Right lobe of liver (tissue), 6 donors: ENCODE measurements at regions not wholly inside any gene's neighbourhood (a gene's known extent, or its start where the extent isn't known, plus 50 kb on each side); places are given as distances from the start of the nearest gene placed in this dataset.

Experiments
- ATAC-seq, 4 donors: fragments of 200-7000 bp; cut with Tn5 transposase; one replicate each; pipeline ENCODE4 v1.9.1; 2020; ENCODE audit warnings: mild to moderate bottlenecking in 4 of 4, moderate library complexity in 4 of 4
- DNase-seq, 3 donors: peaks; one replicate each; pipeline ENCODE4 v3.0.0-alpha.2; 2020
- H3K27ac ChIP-seq, 3 donors: fragments of 200-600 bp; one replicate each; pipeline ENCODE4 v1.8.0; 2022
- H3K27me3 ChIP-seq, 2 donors: fragments of 200-600 bp; one replicate each; pipeline ENCODE4 v1.8.0; 2022
- H3K36me3 ChIP-seq, 4 donors: fragments of 200-600 bp; sonication (generic) in 1 of 4; one replicate each; pipeline versions ENCODE4 v1.5.1 to v1.8.0; 2017 to 2022; ENCODE audit warnings: control low read depth in 1 of 4
- H3K4me1 ChIP-seq, 4 donors: fragments of 200-600 bp; sonication (generic) in 1 of 4; one replicate each; pipeline versions ENCODE4 v1.5.1 to v1.8.0; 2017 to 2022; ENCODE audit warnings: control low read depth in 1 of 4
- H3K4me3 ChIP-seq, 3 donors: fragments of 200-600 bp; one replicate each; pipeline ENCODE4 v1.8.0; 2022
- H3K9me3 ChIP-seq, 4 donors: fragments of 200-600 bp; sonication (generic) in 1 of 4; one replicate each; pipeline versions ENCODE4 v1.5.1 to v1.8.0; 2017 to 2022; ENCODE audit warnings: control low read depth in 1 of 4
- POLR2A ChIP-seq: fragments of 450-650 bp; IDR thresholded peaks from one replicate; pipeline ENCODE4 v1.6.1; 2017; ENCODE audit warnings: antibody characterized with exemption, mild to moderate bottlenecking
- whole genome bisulfite sequencing: methylation state at CpG from one replicate; pipeline ENCODE4 v1.1.6; 2018; ENCODE audit warnings: low coverage, low lambda C conversion rate; ENCODE audit not compliant: insufficient coverage; ENCODE audit errors: missing lambda C conversion rate; 5-methylcytosine and 5-hydroxymethylcytosine counted together
- intact Hi-C, 2 donors: fragments of 100-400 bp; cut with DNase I; formaldehyde crosslinking; loops; one replicate each; pipeline versions ENCODE4 v1.11.2 to v1.14.1; 2022
- TF ChIP-seq, protein P1 (sequence below), 4 donors: fragments of 200-600 bp in 3 of 4; fragments of 450-650 bp in 1 of 4; IDR thresholded peaks; one replicate each; pipeline versions ENCODE4 v1.5.1 to v1.8.0; 2016 to 2022; ENCODE audit warnings: antibody characterized with exemption in 4 of 4, mild to moderate bottlenecking in 2 of 4
- donor health status: DM: no; HTN: yes; CAD: no.
- donor health status: DM: no; HTN: no; CAD: no.
- donor health status: DM: no; HTN: no; CAD: no.
- donor health status: DM: no; HTN: yes; CAD: no.
- donor health status: DM: no; HTN: yes; CAD: no.

DNA sequence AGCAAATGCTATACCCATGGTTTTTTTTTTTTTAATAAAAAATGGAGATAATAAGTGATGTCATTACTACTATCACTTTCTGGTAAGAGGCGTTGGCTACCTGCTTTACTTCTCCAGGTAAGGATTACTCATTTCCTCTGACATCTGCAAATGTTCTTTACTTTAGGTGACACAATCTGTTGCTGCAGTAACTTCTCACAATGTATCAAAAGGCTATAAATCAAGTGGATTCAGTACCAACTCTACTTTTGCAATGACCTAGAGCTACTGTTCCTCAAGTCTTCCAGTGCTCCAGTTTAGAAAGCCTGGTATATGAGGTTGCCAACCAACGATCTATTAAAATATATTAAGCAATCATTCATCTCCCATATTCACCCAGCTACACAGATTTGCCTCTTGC lies 129.1 kb downstream of the PLK2 start:
- DNase-seq = no peak
- Histone ChIP-seq H3K36me3 (no peaks in the 10 kb centered on the region), H3K9me3 (no peaks in the 10 kb centered on the region), H3K27ac (no peak overlapping the region), H3K4me1 (no peaks in the 10 kb centered on the region), H3K4me3 (no peak overlapping the region), H3K27me3 (no peaks in the 10 kb centered on the region)
- TF ChIP-seq, protein P1, sequence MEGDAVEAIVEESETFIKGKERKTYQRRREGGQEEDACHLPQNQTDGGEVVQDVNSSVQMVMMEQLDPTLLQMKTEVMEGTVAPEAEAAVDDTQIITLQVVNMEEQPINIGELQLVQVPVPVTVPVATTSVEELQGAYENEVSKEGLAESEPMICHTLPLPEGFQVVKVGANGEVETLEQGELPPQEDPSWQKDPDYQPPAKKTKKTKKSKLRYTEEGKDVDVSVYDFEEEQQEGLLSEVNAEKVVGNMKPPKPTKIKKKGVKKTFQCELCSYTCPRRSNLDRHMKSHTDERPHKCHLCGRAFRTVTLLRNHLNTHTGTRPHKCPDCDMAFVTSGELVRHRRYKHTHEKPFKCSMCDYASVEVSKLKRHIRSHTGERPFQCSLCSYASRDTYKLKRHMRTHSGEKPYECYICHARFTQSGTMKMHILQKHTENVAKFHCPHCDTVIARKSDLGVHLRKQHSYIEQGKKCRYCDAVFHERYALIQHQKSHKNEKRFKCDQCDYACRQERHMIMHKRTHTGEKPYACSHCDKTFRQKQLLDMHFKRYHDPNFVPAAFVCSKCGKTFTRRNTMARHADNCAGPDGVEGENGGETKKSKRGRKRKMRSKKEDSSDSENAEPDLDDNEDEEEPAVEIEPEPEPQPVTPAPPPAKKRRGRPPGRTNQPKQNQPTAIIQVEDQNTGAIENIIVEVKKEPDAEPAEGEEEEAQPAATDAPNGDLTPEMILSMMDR (IDR thresholded peaks at IDR 0.05) = no peak
- TF ChIP-seq POLR2A = no peak
- intact Hi-C loops = no loop called here
- no peak for ATAC-seq
- WGBS = 42% methylated on average over 2 of the region's 2 CpGs

DNA sequence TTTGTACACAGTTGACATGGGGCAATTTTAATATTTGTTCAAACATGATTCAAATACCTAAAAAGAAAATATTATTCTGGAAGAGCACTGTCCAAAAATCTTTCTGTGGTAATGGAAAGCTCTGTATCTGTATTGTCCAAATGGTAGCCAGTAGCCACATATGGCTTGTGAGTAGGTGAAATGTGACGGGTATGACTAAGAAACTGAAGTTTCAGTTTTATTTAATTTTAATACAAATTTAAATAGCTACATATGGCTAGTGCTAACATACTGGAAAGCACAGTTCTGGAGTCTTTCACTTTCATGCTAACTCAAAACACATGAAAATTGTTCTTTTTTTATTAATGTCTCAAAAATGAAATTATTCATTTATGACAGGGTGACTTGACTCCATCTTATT lies 132.6 kb downstream of the PLK2 start:
- 70% methylated on average over 1 of the region's 1 CpG for WGBS
- TF ChIP-seq, protein P1 (IDR thresholded peaks at IDR 0.05) = no peak
- no peak for TF ChIP-seq POLR2A
- no peaks in the 10 kb centered on the region for H3K4me1 ChIP-seq
- H3K27me3 ChIP-seq = no peaks in the 10 kb centered on the region
- H3K36me3 ChIP-seq = no peaks in the 10 kb centered on the region
- intact Hi-C loops = no loop called here
- H3K4me3 ChIP-seq = no peak overlapping the region
- no peak overlapping the region for H3K27ac ChIP-seq
- ATAC-seq (no peak), DNase-seq (no peak)
- no peaks in the 10 kb centered on the region for H3K9me3 ChIP-seq

DNA sequence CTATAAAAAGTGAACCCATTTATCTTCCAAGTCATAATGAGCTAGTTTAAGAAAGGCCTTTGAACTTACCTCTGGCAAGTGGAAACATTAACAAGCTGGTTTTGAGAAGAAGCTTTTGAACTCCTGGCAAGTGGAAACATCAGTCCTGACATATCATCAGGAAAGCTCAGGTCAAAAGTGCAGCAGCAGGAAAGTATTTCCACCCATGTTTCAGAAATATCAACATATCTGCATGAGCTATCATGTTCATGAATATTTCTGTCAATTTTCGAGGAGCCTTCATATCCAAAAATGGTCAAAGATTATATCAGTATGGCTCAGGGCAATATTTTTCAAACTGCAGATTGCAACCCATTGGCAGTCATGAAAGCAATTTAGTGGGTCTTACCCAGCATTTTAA lies 133.9 kb downstream of the PLK2 start:
- ATAC-seq = no peak
- no peak for DNase-seq
- H3K4me1 ChIP-seq = no peaks in the 10 kb centered on the region
- no peak overlapping the region for H3K4me3 ChIP-seq
- H3K27ac ChIP-seq = no peak overlapping the region
- intact Hi-C loops = no loop called here
- WGBS = 40% methylated on average over 1 of the region's 1 CpG
- H3K27me3 ChIP-seq = no peaks in the 10 kb centered on the region
- no peak for TF ChIP-seq POLR2A
- TF ChIP-seq, protein P1 (IDR thresholded peaks at IDR 0.05) = no peak
- no peaks in the 10 kb centered on the region for H3K36me3 ChIP-seq
- H3K9me3 ChIP-seq = no peaks in the 10 kb centered on the region

DNA sequence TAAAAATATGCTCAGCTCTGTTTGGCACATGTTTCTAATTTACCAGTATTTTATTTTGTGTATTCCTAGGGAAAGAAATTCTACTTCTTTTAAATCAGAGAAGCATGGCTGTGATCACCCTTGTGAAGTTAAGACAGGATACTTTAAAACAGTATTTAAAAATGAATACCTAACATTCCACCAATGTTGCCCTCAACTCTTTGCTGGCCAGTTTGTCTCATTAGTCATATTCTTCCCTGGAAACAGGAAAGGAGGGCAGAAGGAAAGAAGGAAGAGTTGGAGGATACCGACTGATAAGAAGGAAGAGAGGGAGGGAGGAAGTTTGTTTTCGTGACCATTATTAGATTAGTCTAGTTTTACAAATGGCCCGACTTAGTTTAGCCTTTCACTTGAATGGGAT lies 137.4 kb downstream of the PLK2 start:
- H3K36me3 ChIP-seq = no peaks in the 10 kb centered on the region
- H3K27ac ChIP-seq = no peak overlapping the region
- no peak for TF ChIP-seq POLR2A
- TF ChIP-seq, protein P1 (IDR thresholded peaks at IDR 0.05) = no peak
- H3K4me3 ChIP-seq = no peak overlapping the region
- DNase-seq (no peak), ATAC-seq (no peak)
- H3K9me3 ChIP-seq = no peaks in the 10 kb centered on the region
- no peaks in the 10 kb centered on the region for H3K27me3 ChIP-seq
- WGBS = 43% methylated on average over 3 of the region's 3 CpGs
- no peaks in the 10 kb centered on the region for H3K4me1 ChIP-seq
- intact Hi-C loops = no loop called here

DNA sequence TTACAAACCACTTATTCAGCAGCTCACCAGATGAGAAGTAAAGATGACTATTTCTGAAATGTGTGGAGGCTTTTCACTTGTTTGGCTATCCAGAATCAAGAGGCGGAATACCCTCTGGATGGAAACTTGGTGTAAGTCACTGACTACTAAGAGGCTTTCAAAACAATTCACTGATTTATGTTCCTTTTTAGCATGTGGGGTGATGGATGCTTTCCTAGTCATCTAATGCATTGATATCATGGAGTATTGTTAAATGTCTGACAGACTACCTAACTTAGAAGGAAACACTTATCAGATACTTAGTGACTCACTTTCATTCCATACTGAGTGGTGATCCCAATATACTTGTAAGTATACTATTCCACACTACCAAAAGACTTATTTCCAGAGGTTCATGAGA lies 141.4 kb downstream of the PLK2 start:
- Histone ChIP-seq H3K4me3 (no peak overlapping the region), H3K27ac (no peak overlapping the region), H3K9me3 (no peaks in the 10 kb centered on the region), H3K36me3 (no peaks in the 10 kb centered on the region), H3K27me3 (no peaks in the 10 kb centered on the region), H3K4me1 (no peaks in the 10 kb centered on the region)
- TF ChIP-seq, protein P1 (IDR thresholded peaks at IDR 0.05) = no peak
- no peak for TF ChIP-seq POLR2A
- WGBS = 100% methylated on average over 1 of the region's 1 CpG
- no peak for ATAC-seq
- intact Hi-C loops = no loop called here
- DNase-seq = no peak
